ENCODE measurements at regions not wholly inside any gene's neighbourhood (a gene's known extent, or its start where the extent isn't known, plus 50 kb on each side); places are given as distances from the start of the nearest gene placed in this dataset.

GRCh38 chr16:65781363-65781762 lies 585.1 kb upstream of the CDH5 start:
- H3K4me3 ChIP-seq (replicated peaks; ENCODE audit: low read depth, low read length): no peak overlapping the region
- no peak for TF ChIP-seq CTCF (IDR thresholded peaks at IDR 0.05; ENCODE audit: low read depth, low read length, missing control alignments)
- no peak for DNase-seq (ENCODE audit: extremely low read depth, low read depth)

GRCh38 chr16:65779201-65779600 lies 587.3 kb upstream of the CDH5 start:
- H3K4me3 ChIP-seq (replicated peaks; ENCODE audit: low read depth, low read length): no peak overlapping the region
- no peak for DNase-seq (ENCODE audit: extremely low read depth, low read depth)

GRCh38 chr16:65776639-65777183 lies 589.8 kb upstream of the CDH5 start:
- no peak for TF ChIP-seq CTCF (IDR thresholded peaks at IDR 0.05; ENCODE audit: low read depth, low read length, missing control alignments)
- H3K4me3 ChIP-seq (replicated peaks; ENCODE audit: low read depth, low read length): no peak overlapping the region
- DNase-seq (ENCODE audit: extremely low read depth, low read depth): no peak

More at GRCh38 chr16:65779201-65779600, 587.3 kb upstream of the CDH5 start:
- TF ChIP-seq CTCF (IDR thresholded peaks at IDR 0.05; ENCODE audit: low read depth, low read length, missing control alignments): no peak

- no peak overlapping the region for H3K4me3 ChIP-seq (replicated peaks; ENCODE audit: low read depth, low read length)
- no peak for DNase-seq (ENCODE audit: extremely low read depth, low read depth)
- no peak for TF ChIP-seq CTCF (IDR thresholded peaks at IDR 0.05; ENCODE audit: low read depth, low read length, missing control alignments)
Observed at GRCh38 chr16:65775829-65776228, 590.7 kb upstream of the CDH5 start.

- DNase-seq (ENCODE audit: extremely low read depth, low read depth): no peak
- TF ChIP-seq CTCF (IDR thresholded peaks at IDR 0.05; ENCODE audit: low read depth, low read length, missing control alignments): no peak
- H3K4me3 ChIP-seq (replicated peaks; ENCODE audit: low read depth, low read length): no peak overlapping the region
Observed at GRCh38 chr16:65774350-65774749, 592.1 kb upstream of the CDH5 start.

- no peak for TF ChIP-seq CTCF (IDR thresholded peaks at IDR 0.05; ENCODE audit: low read depth, low read length, missing control alignments)
- no peak overlapping the region for H3K4me3 ChIP-seq (replicated peaks; ENCODE audit: low read depth, low read length)
- no peak for DNase-seq (ENCODE audit: extremely low read depth, low read depth)
Observed at GRCh38 chr16:65773301-65773874, 593.1 kb upstream of the CDH5 start.
